PC-3 (cell line): ENCODE measurements at regions not wholly inside any gene's neighbourhood (a gene's known extent, or its start where the extent isn't known, plus 50 kb on each side); places are given as distances from the start of the nearest gene placed in this dataset.

Experiments used
- ATAC-seq: fragments of 200-7000 bp; cut with Tn5 transposase; 2 replicates; pipeline ENCODE4 v1.9.1; 2020; ENCODE audit warnings: mild to moderate bottlenecking, moderate library complexity
- BruUV-seq: library from RNA; stranded (reverse); fragments of 400-500 nt; replicated peaks from 2 replicates; lab custom pipeline; 2021; lab: Mats Ljungman, UMichigan
- CTCF ChIA-PET: fragments of 300-600 bp; sonication (Branson Sonifier 250); formaldehyde crosslinking; loops from one replicate; lab custom pipeline; 2022; ENCODE audit warnings: antibody characterized with exemption; lab: Charles Lee
- POLR2A ChIA-PET: fragments of 300-600 bp; sonication (Branson Sonifier 250); formaldehyde crosslinking; loops from one replicate; lab custom pipeline; 2022; ENCODE audit warnings: antibody characterized with exemption; ENCODE audit not compliant: unreplicated experiment; lab: Charles Lee
- DNase-seq: peaks from one replicate; pipeline ENCODE4 v3.0.0-alpha.2; 2015
- H2AFZ ChIP-seq: fragments of 300-600 bp; sonication (generic); 2 replicates; pipeline ENCODE4 v1.6.0; 2016; ENCODE audit warnings: antibody characterized with exemption, low read length
- H3F3A ChIP-seq: fragments of 300-600 bp; sonication (generic); one replicate; pipeline ENCODE4 v1.6.0; 2017; ENCODE audit warnings: antibody characterized with exemption, low read length, control low read depth, mild to moderate bottlenecking; ENCODE audit not compliant: unreplicated experiment
- H3K27ac ChIP-seq: fragments of 300-600 bp; sonication (generic); 2 replicates; pipeline ENCODE4 v1.5.1; 2016; ENCODE audit warnings: mild to moderate bottlenecking, low read length
- H3K27me3 ChIP-seq: fragments of 300-600 bp; sonication (generic); 2 replicates; pipeline ENCODE4 v1.6.1; 2016; ENCODE audit warnings: low read length, mixed read lengths
- H3K36me3 ChIP-seq: fragments of 300-600 bp; sonication (generic); 2 replicates; pipeline ENCODE4 v1.6.1; 2016; ENCODE audit warnings: low read depth, mixed run types, low read length, mixed read lengths
- H3K4me1 ChIP-seq: fragments of 300-600 bp; sonication (generic); 2 replicates; pipeline ENCODE4 v1.5.1; 2016; ENCODE audit warnings: low read length; ENCODE audit not compliant: insufficient read depth
- H3K4me2 ChIP-seq: fragments of 300-600 bp; sonication (generic); 2 replicates; pipeline ENCODE4 v1.6.0; 2016; ENCODE audit warnings: low read length
- H3K4me3 ChIP-seq: fragments of 300-600 bp; sonication (generic); 2 replicates; pipeline ENCODE4 v1.5.1; 2016; ENCODE audit warnings: mild to moderate bottlenecking, low read length, mixed read lengths
- H3K79me2 ChIP-seq: fragments of 300-600 bp; sonication (generic); 2 replicates; pipeline ENCODE4 v1.6.1; 2017; ENCODE audit warnings: low read length, mixed read lengths
- H3K9ac ChIP-seq: fragments of 300-600 bp; sonication (generic); 2 replicates; pipeline ENCODE4 v1.6.0; 2016; ENCODE audit warnings: mild to moderate bottlenecking, low read length
- H3K9me2 ChIP-seq: fragments of 300-600 bp; sonication (generic); replicated peaks from 2 replicates; pipeline ENCODE4 v1.6.1; 2016; ENCODE audit warnings: mixed run types, low read length, mixed read lengths
- H3K9me3 ChIP-seq: fragments of 300-600 bp; sonication (generic); 2 replicates; pipeline ENCODE4 v1.6.1; 2016; ENCODE audit warnings: low read length, mixed read lengths
- H4K20me1 ChIP-seq: fragments of 300-600 bp; sonication (generic); 2 replicates; pipeline ENCODE4 v1.6.1; 2016; ENCODE audit warnings: low read length, mixed read lengths
- CTCF ChIP-seq: fragments of 300-600 bp; sonication (generic); conservative IDR thresholded peaks from 2 replicates; pipeline ENCODE4 v1.5.1; 2017; ENCODE audit warnings: antibody characterized with exemption, low read depth, mild to moderate bottlenecking, low read length
- EZH2 ChIP-seq: fragments of 300-600 bp; sonication (generic); IDR thresholded peaks from one replicate; pipeline ENCODE4 v1.6.1; 2017; ENCODE audit warnings: antibody characterized with exemption, mild to moderate bottlenecking, low read length; ENCODE audit not compliant: unreplicated experiment
- EZH2phosphoT487 ChIP-seq: fragments of 300-600 bp; sonication (generic); IDR thresholded peaks from 2 replicates; pipeline ENCODE4 v1.6.1; 2018; ENCODE audit warnings: mild to moderate bottlenecking, antibody characterized with exemption, low read length, borderline replicate concordance
- intact Hi-C: fragments of 100-400 bp; cut with micrococcal nuclease; formaldehyde crosslinking; loops from 2 replicates; pipeline ENCODE4 v1.9.0; 2023

GRCh38 chr11:37830529-37830928 is 1232.5 kb upstream of the RAG2 start:
- Histone ChIP-seq H4K20me1 (no peaks in the 10 kb centered on the region), H3K79me2 (no peaks in the 10 kb centered on the region), H3K4me2 (no peak overlapping the region), H3K9me2 (no peaks in the 10 kb centered on the region), H3K9me3 (no peaks in the 10 kb centered on the region), H3K27me3 (no peaks in the 10 kb centered on the region), H3K9ac (no peak overlapping the region), H3F3A (no peaks in the 10 kb centered on the region), H3K36me3 (no peaks in the 10 kb centered on the region), H2AFZ (no peak overlapping the region), H3K4me3 (no peak overlapping the region), H3K27ac (no peak overlapping the region), H3K4me1 (no peaks in the 10 kb centered on the region)
- CTCF ChIA-PET = no interaction called here
- no peak for DNase-seq
- POLR2A ChIA-PET = no interaction called here
- intact Hi-C loops = no loop called here
- TF ChIP-seq EZH2phosphoT487 = no peak
- no peak for TF ChIP-seq CTCF
- no peak for TF ChIP-seq EZH2
- no TSS peak for BruUV-seq
- no peak for ATAC-seq

GRCh38 chr11:37817727-37818270 is 1219.8 kb upstream of the RAG2 start:
- H3K9me2 ChIP-seq = no peaks in the 10 kb centered on the region
- H4K20me1 ChIP-seq = no peaks in the 10 kb centered on the region
- H3K36me3 ChIP-seq = no peaks in the 10 kb centered on the region
- H3F3A ChIP-seq = no peaks in the 10 kb centered on the region
- TF ChIP-seq EZH2phosphoT487 = no peak
- no peak for TF ChIP-seq EZH2
- no peak for TF ChIP-seq CTCF
- no peak overlapping the region for H3K9ac ChIP-seq
- no peaks in the 10 kb centered on the region for H3K79me2 ChIP-seq
- DNase-seq (no peak), ATAC-seq (no peak)
- no peaks in the 10 kb centered on the region for H3K9me3 ChIP-seq
- no peak overlapping the region for H3K4me2 ChIP-seq
- POLR2A ChIA-PET = no interaction called here
- H3K27me3 ChIP-seq = no peaks in the 10 kb centered on the region
- no peak overlapping the region for H3K4me3 ChIP-seq
- no peak overlapping the region for H2AFZ ChIP-seq
- no peaks in the 10 kb centered on the region for H3K4me1 ChIP-seq
- H3K27ac ChIP-seq = no peak overlapping the region
- intact Hi-C loops = no loop called here
- CTCF ChIA-PET = no interaction called here
- no TSS peak for BruUV-seq

GRCh38 chr11:37812281-37812880 is 1214.3 kb upstream of the RAG2 start:
- no peak for DNase-seq
- Histone ChIP-seq H3K36me3 (no peaks in the 10 kb centered on the region), H3K4me3 (no peak overlapping the region), H3K4me2 (no peak overlapping the region), H3K27me3 (no peaks in the 10 kb centered on the region), H3K79me2 (no peaks in the 10 kb centered on the region), H3K9ac (no peak overlapping the region), H4K20me1 (no peaks in the 10 kb centered on the region), H2AFZ (no peak overlapping the region), H3K9me3 (no peaks in the 10 kb centered on the region), H3K4me1 (no peaks in the 10 kb centered on the region), H3K9me2 (no peaks in the 10 kb centered on the region), H3K27ac (no peak overlapping the region), H3F3A (no peaks in the 10 kb centered on the region)
- intact Hi-C loops = no loop called here
- no TSS peak for BruUV-seq
- ChIA-PET POLR2A (no interaction called here), CTCF (no interaction called here)
- TF ChIP-seq CTCF (no peak), EZH2phosphoT487 (no peak), EZH2 (no peak)
- no peak for ATAC-seq
